ENCODE measurements at regions not wholly inside any gene's neighbourhood (a gene's known extent, or its start where the extent isn't known, plus 50 kb on each side); places are given as distances from the start of the nearest gene placed in this dataset.

DNA sequence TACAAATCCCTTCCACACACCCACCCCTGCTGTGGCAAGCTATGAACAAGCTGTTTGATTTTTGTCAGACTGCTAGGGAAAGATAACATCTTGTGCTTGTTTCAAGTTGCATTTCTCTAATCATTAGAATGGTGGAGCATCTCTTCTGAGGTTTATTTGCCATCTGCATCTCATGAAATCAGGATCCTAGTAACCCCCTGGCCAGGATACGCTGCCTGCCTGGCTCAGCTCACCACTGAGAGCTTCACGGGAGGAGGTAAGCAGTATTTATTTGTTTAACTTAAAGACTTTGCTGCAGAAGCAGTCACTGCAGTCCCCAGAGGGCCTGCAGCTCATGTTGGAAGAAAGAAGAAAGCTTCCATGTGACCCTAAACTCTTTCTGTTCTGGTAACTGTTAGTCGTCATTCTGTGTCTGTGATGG is 83.3 kb upstream of the CXCL14 start:
- DNase-seq (ENCODE audit: low spot score) = no peak

DNA sequence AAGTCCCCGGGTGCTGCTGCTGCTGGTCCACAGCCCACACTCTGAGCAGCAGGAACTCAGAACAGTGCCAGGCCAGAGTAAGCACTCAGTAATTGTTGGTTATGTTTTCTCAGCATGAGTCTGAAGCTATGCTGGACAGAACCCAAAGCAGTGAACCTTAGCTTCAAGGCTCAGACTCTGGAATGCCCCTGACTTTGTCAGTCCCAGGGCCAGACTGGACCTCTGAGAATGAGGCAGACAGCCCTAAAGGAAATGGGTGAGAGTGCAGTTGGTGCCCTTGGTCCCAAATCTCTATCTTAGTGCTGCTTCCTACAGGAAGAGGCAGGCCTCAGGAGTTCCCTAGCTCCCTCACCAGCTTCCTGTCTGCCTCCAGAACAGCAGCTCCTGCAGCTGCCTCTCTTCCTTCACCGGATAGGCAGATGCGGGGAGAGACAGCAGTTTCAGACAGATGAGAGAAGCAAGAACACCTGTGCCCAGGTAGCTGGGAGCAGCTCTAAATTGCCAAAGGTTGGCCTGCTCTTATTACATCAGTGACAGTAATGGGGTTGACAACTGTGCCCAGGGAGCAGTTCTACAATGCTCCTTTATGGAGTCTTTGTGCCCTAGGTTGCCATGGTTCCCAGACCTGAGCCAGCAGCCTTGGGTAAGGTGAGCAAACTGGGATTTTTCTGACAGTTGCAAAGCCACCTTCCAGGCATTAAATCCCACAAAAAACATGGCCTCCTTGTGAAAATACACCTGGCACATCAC is 82.2 kb upstream of the CXCL14 start:
- DNase-seq (ENCODE audit: low spot score) = no peak

DNA sequence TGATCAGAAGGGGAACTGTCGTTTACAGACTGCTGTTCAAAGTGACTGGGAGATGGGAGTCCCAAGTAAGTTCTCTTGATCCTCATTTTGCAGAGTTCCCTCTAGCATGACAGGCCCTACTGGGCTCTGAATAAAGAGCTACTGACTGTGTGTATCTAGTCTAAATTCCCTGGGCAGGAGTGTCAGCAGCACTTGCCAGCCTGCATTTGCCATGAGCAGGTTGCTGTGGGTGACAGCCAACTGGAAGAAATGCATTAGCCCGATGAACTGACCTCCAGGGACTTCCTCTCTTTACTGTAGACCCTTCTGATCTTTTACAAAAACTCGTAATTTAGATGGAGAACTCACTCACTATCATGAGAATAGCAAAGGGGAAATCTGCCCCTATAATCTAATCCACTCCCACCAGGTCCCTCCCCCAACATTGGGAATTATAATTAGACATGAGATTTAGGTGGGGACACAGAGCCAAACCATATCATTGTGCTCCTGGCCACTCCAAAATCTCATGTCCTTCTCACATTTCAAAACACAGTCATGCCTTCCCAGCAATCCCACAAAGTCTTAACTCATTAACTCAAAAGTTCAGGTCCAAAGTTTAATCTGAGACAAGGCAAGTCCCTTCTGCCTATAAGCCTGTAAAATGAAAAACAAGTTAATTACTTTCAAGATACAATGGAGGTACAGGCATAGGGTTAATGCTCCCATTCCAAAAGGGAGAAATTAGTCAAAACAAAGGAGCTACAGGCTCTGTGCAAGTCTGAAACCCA is 78.9 kb upstream of the CXCL14 start:
- no peak for DNase-seq (ENCODE audit: low spot score)

DNA sequence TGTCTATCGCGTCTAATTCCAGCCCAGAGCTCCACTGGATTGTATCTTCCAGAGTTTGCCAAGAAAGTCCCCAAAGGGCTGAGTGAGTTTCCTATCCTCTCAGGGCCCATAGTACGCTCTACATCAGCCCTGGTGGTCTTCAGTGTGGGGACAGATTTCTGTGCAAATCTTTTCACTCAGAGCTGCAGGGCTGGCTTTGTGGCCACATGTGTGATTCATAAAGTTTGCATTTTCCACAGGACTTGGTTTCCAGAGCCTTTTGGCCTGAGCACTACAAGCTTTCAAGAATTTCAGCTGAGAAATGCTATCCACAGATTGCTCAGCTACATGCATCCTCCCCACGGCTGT is 76.7 kb upstream of the CXCL14 start:
- no peak for DNase-seq (ENCODE audit: low spot score)

DNA sequence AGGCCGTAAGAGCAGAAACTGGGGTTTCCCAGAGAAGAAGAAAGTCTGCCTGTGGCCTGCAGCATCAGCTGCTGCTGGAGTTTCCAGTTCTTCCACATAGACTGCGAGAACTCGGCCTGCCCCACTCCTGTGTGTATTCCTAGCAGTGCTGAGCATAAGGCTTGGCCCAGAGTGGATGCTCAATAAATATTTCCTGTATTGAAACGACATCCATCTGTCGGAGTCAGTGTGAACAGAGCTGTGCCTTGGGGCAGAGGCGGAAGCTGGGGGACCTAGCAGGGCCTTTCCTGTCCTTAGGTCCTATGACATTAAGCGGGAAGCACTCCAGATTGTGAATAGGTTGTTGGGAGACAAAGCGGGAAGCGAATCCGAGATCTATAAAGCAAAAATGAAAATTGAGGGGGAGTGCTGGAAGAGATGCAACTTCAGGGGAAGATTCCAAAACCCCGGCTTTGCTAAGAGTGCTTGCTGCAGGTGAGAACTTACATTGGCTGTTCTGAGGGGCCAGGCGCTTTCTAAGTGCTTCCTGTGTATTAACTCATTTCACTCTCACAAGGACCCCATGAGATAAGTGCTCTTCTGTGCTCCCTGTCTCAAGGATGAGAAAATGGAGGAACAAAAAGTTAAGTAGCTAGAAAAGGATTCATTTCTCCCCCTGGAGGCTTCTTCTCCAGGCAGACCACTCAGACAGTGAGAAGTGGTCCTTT is 76.1 kb upstream of the CXCL14 start:
- no peak for DNase-seq (ENCODE audit: low spot score)

DNA sequence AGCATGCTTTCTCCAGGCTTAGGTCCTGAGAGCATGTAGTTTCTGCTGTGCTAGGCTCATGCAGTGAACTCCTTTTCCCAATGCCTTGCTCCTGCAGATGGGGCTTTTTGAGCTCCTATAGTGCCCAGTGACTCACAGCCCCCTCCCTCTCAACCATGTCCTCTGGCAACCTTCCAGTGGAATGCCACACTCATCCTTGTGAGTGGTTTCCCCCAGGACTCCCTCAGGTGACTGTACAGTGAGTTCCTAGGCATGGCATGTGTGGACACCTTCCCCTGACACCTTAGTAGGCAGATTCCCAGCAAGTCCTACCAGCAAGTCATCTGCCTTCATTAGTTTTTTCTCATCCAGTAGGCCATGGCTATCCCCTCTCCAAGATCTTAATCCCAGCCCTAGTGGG is 72.4 kb upstream of the CXCL14 start:
- DNase-seq (ENCODE audit: low spot score) = peak; percentile 39

DNA sequence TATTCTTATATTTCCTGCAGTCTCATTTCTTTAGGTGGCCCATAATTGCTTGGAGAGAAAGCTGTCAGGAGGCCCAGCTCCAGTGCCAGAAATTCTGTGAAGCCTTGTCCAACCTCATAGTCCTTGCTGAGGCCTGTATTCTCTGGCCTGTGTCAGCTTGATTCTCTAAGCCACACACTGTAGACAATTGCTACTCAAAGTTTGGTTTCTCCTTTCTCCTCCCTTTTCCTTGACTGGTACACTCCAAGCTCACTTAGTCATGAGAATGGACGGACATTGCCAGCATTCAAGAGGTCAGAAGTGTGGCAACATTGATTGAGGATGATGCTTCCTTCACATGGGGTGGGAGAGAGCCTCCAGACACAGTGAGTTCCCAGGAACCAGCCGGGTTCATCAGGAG is 71.3 kb upstream of the CXCL14 start:
- DNase-seq (ENCODE audit: low spot score) = no peak

DNA sequence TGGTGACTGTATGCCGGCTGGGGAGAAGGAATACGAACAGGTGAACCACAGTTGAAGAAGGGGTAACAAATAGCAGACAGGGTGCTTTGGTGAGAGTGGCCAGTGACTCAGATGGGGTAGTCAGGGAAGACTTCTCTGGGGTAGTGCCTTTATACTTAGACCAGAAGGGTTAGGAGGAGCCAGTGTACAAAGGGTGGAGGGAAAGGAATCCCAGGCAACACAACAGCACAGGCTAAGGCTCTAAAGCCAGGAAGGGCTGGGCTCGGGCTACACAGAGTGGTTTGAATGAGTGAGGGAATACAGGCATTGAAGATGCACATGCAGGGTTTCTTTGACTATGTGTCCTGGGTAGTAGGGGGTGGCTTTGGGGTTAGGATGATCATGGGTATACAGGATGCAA is 70.6 kb upstream of the CXCL14 start:
- DNase-seq (ENCODE audit: low spot score) = no peak

DNA sequence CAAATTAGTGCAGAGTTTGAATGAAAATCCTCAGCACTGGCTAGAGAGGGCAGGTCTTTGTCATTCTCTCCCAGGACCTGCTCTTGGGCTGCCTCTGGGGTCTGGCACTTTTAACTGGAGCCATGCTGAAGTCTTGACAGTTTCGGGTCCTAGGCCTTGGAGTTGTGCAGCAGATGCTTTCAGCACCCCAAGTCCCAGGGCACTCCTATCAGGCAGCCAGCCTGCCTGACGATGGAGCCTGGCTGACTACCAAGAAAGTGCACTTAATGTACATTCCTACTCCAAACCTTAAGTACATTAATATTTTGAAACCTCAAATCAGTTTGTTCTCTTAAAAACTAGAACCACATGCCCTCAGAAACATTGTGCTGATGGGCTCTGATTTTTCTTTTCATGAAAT is 69.3 kb upstream of the CXCL14 start:
- no peak for DNase-seq (ENCODE audit: low spot score)

DNA sequence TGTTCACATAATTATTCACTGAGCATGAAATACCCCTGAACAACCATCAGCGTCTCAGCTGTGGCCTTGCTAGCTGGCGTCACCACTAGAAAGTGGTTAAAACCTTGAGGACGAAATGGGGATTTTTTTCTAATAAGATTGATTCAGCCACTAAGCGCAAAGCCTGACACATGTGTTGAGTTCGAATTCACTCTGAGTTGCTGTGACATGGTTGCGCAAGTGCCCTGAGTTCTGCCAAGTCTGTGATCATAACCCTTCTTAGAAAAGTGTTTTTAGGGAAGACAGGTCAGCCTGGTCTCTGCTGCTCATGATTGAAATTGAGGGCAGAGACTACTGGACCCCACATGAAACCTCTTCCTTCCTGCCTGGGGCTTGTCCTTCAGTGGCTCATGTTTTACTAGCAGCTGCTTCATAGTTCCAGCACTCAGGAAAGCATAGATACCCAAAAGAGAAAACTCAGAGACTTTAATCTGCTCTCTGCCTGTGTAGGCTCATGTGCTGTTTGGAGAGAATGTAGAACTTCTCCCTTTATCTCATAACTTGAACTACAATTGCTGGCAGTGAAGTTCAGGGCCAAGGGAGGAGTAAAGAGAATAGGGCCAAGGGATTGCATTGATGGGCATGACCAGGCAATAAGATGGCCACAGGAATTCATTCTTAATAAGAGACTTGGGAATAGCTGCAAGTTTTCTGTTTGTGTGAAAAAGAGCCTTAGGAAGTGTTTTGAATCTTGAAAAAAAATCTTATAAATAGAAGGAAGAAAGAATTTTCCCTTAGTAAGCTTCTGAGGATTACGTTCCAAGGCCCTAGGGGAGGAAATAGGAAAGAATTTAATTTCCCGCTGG is 66.8 kb upstream of the CXCL14 start:
- no peak for DNase-seq (ENCODE audit: low spot score)

DNA sequence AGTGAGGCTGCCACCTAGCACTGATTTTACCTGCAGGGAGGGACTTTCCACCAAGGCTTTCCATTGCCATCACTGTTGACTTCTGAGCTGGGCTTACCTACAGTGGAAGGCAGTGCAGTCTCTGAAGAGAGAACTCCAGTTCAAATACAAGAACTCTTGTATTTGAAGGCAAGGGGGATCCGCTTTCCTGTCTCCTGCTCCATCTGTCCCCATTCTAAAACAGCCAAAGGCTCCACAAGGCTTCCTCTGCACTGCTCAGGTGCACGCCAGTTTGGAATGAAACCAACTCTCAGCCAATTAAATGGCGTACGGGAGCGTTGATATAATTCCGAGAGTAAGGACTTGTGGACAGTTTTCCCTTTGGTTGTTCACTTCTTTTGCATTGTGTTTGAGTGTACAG is 66.0 kb upstream of the CXCL14 start:
- DNase-seq (ENCODE audit: low spot score) = no peak

DNA sequence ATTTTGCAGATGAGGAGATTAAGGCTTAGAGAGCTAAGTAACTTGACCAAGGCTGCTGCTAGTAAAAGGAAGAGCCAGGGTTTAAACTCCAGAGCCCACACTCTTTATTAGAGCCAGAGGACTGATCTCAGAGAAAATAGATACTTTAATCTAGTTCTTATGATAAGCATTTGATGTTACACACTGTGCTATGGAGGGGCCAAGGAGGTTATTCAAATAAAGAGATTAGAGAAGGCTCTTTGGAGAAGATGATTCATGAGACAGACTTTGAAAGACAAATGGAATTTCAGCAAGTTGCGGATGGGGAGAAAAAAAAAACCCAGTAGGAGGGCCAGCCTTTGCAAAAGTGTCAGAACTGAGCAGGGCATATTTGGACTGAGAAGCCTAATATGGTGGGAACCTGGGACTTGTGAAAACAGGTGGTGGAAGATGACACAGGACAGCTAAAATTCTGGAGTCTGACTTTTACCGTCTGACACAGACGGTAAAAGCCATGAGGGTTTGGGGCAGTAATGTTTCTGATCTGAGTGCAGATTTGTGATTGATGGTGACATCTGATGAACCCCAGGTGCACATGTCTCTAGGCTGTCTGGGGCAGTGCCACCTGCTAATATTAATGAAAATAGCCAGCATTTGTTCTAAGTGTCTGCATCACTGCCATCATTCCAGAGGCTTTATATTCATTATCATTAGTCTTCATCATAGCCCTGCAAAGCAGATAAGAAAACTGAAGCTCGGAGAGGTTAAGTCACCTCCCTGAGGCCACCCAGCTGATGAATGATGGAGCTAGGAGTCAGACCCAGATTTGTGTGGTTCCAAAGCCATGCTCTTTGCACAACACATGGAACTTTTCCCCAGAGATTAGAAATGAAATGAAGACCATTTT is 65.3 kb upstream of the CXCL14 start:
- DNase-seq (ENCODE audit: low spot score) = no peak

DNA sequence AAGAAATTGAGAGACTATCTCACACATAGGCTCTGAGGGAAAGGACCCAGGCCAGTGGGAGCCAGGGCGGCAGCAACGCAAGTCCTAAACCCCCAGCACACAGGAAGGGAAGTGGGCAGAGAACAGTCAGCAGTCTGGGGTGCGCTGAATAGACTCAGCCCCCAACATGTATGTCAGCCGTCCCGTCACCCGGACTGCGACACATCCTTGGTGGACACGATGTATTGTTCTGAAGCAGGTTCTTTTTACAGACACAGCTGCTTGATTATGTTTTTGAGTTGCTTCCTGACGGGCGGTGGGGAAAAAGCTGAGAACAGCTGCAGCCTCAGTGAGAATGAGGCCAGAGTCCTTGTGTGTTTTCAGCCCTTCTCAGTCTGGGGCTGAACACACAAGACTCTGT is 64.1 kb upstream of the CXCL14 start:
- DNase-seq (ENCODE audit: low spot score) = no peak

DNA sequence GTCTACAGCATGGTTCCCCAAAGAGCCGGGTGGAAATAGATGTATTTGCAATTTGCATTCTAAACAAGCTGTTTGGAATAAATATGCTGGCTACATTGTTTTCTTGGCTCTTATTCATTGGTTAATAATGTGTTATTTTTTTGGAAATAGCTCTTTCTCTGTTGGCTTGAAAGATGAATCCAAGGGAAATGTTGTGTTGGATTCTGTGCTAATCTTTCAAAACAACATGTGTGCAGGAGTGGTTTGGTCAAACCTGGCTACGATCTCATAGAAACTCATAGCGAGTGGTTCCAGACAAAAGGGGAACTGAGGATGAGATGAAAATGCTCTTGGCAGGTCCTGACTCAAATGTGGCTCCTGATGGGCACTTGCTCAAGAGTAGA is 63.7 kb upstream of the CXCL14 start:
- DNase-seq (ENCODE audit: low spot score) = no peak

DNA sequence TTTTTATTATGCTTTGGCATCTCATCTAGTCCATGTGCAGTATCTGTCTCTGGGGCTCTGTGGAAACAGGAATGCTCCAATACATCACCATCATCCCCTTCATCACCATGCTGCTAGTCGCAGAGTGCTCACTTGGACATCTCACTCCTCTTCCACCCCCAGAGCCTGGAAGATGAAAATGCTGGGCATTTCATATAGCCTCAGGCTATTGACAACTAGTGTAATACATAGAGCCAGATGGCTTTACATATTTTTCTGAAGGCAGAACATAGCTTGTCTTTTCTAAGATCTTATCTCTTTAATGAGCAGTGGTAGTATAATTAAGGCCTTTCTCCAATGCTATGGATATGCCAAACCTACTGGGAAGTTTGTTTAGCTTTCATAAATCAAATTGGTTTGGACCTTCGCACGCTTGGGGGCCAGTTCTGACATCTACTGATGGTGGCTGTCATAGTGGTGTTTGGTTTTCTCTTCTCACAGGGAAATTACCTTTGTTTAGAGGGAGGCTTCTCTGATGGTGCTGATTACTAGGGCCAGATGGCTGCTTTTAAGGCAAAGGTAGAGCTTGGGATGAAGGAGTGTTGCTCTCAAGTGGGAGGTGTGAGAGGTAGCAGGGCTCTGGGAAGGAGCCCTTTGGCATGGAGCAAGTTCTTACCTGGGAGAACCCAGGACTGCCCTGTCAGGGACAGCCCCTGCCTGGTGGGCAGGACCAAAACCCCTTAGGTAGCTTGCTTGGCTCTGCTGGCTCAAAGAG is 63.1 kb upstream of the CXCL14 start:
- no peak for DNase-seq (ENCODE audit: low spot score)

DNA sequence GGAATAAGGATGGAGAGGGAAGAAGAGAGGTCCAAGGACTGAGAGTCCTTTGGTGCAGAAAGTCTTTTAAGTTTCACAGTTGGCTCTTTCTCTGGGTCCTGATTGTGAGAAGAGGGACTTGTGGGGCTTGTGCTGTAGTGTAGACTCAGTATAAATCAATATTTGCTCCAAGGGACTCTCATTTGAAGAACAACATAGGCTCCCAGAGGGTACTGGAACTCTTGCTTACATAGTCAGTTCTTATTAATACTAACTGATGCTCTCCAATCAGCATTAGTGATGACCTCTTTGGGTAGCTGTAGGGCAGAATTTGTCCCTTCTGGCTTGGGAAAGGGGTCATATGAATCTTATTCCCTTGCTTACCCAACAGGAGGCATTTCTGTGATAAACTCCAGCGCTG is 62.5 kb upstream of the CXCL14 start:
- no peak for DNase-seq (ENCODE audit: low spot score)

DNA sequence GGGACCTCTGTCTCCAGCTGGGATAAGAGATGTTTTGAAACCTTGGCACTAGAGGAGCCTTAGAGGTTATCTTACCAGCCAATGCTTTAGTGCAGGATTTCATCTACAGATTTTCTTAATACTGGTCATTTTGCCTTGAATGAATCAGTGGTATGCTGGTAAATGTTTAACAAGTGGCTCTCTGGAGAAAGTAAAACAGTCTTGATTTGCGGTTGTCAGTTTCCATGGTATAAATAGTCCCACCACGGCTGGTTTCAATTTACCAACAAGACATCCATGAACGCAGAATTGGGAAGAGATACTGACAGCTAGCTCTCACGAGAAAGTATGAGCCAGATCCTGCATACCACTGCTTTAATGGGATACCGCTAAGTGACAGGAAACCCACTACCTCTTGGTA is 56.7 kb upstream of the CXCL14 start:
- DNase-seq (ENCODE audit: low spot score) = no peak

DNA sequence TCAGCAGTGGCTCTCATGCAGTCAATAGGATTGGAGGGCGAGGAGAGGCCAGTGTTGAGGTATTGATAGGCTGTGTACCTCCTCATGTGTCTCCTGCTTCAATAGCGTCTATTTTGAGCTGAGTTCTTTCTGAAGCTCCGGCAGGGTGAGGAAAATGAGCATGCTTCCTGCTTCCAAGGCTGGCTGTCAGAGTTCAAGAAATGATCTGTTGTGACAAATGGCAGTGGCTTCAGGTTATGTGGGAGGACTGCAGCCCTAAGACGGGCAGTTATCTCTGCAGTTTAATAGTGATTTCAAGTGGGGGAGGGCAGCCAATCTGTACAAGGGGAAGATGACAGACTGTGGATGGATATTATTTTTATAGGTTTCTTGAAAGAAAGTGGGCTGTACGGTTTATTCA is 54.0 kb upstream of the CXCL14 start:
- no peak for DNase-seq (ENCODE audit: low spot score)

DNA sequence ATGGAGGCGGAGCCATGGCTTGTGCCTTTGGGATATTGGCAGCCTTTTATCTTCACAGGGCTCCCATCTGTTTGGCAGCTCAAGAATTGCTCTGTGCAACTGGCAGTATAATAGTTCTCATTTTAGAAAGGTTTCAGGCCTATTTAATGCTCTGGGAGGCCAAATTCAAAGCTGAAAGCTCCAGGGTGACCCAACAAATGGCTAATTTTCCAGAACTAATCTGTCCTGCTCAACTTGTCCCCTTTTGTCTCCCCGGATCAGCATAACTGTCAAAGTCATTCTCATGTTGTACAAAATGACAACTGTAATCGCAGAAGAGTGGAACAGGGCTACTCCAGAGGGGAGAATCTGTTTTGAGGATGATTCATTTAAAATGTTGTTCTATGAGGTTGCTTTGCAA is 52.6 kb upstream of the CXCL14 start:
- DNase-seq (ENCODE audit: low spot score) = no peak

DNA sequence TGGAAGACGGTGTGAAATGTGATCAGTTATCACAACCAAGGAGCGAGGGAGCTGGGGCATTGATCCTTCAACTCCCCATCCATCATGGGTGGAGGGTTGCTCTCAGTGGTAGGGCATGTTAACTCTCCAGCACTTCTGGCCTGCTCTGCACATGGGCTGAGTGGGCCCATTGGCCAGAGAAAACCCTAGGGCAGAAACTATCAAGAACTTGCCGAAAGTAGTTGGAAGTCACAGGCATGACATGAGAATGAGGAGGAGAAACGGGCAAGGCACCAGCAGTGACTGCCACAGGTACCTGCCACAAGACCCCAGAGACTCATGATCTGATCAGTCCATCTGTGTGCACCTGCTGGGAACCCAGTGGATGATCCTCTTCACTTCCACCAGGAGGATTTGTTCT is 50.9 kb upstream of the CXCL14 start:
- no peak for DNase-seq (ENCODE audit: low spot score)
